ENCODE measurements at regions not wholly inside any gene's neighbourhood (a gene's known extent, or its start where the extent isn't known, plus 50 kb on each side); places are given as distances from the start of the nearest gene placed in this dataset.

- no peak for ATAC-seq
- TF ChIP-seq ESRRG (CRISPR knock-in tag; IDR thresholded peaks at IDR 0.05) (no peak), PATZ1 (CRISPR knock-in tag; IDR thresholded peaks at IDR 0.05; ENCODE audit: borderline replicate concordance) (no peak), SNAI2 (CRISPR knock-in tag; IDR thresholded peaks at IDR 0.05) (no peak), CREB5 (CRISPR knock-in tag; IDR thresholded peaks at IDR 0.05; ENCODE audit: low read depth) (no peak), ZNF565 (CRISPR knock-in tag; conservative IDR thresholded peaks at IDR 0.05; ENCODE audit: low read depth) (no peak), CSDC2 (CRISPR knock-in tag; IDR thresholded peaks at IDR 0.05) (no peak), OSR1 (CRISPR knock-in tag; IDR thresholded peaks at IDR 0.05) (no peak)
Observed at GRCh38 chr6:98587555-98587954, 246.8 kb upstream of the POU3F2 start.

GRCh38 chr6:98589536-98589935 lies 244.8 kb upstream of the POU3F2 start:
- TF ChIP-seq CSDC2 (CRISPR knock-in tag; IDR thresholded peaks at IDR 0.05) (no peak), PPARA (CRISPR knock-in tag; IDR thresholded peaks at IDR 0.05; ENCODE audit: borderline replicate concordance) (no peak), ZC3H10 (CRISPR knock-in tag; IDR thresholded peaks at IDR 0.05) (no peak), POU6F1 (CRISPR knock-in tag; IDR thresholded peaks at IDR 0.05; ENCODE audit: borderline replicate concordance, low read depth) (no peak), ZFP3 (CRISPR knock-in tag; IDR thresholded peaks at IDR 0.05) (no peak), ISL1 (CRISPR knock-in tag; IDR thresholded peaks at IDR 0.05) (no peak), ZNF70 (CRISPR knock-in tag; IDR thresholded peaks at IDR 0.05) (no peak), OSR1 (CRISPR knock-in tag; IDR thresholded peaks at IDR 0.05) (no peak), ARNTL (CRISPR knock-in tag; IDR thresholded peaks at IDR 0.05; ENCODE audit: borderline replicate concordance, low read depth) (no peak)
- no peak for ATAC-seq

GRCh38 chr6:98590136-98590681 lies 244.2 kb upstream of the POU3F2 start:
- no peak for TF ChIP-seq ZNF565 (CRISPR knock-in tag; conservative IDR thresholded peaks at IDR 0.05; ENCODE audit: low read depth)
- TF ChIP-seq OSR1 (CRISPR knock-in tag; IDR thresholded peaks at IDR 0.05) = no peak
- TF ChIP-seq ESRRG (CRISPR knock-in tag; IDR thresholded peaks at IDR 0.05) = no peak
- TF ChIP-seq ZFP3 (CRISPR knock-in tag; IDR thresholded peaks at IDR 0.05) = no peak
- no peak for TF ChIP-seq ZNF70 (CRISPR knock-in tag; IDR thresholded peaks at IDR 0.05)
- TF ChIP-seq PATZ1 (CRISPR knock-in tag; IDR thresholded peaks at IDR 0.05; ENCODE audit: borderline replicate concordance) = no peak
- TF ChIP-seq ZNF8 (CRISPR knock-in tag; IDR thresholded peaks at IDR 0.05) = no peak
- no peak for TF ChIP-seq CSRNP3 (CRISPR knock-in tag; IDR thresholded peaks at IDR 0.05)
- no peak for TF ChIP-seq SNAI2 (CRISPR knock-in tag; IDR thresholded peaks at IDR 0.05)
- TF ChIP-seq GLIS3 (CRISPR knock-in tag; IDR thresholded peaks at IDR 0.05) = no peak
- TF ChIP-seq PPARA (CRISPR knock-in tag; IDR thresholded peaks at IDR 0.05; ENCODE audit: borderline replicate concordance) = no peak
- no peak for ATAC-seq

GRCh38 chr6:98590997-98591396 lies 243.4 kb upstream of the POU3F2 start:
- TF ChIP-seq GLIS3 (CRISPR knock-in tag; IDR thresholded peaks at IDR 0.05) (no peak), ZNF70 (CRISPR knock-in tag; IDR thresholded peaks at IDR 0.05) (no peak), POU6F1 (CRISPR knock-in tag; IDR thresholded peaks at IDR 0.05; ENCODE audit: borderline replicate concordance, low read depth) (no peak)
- no peak for ATAC-seq

All from SK-N-SH treated with all-trans-retinoic acid at 6 μM for 48 hours (cell line).